HCT116 (cell line): ENCODE measurements at regions not wholly inside any gene's neighbourhood (a gene's known extent, or its start where the extent isn't known, plus 50 kb on each side); places are given as distances from the start of the nearest gene placed in this dataset.

Experiments used
- ATAC-seq: fragments of 200-7000 bp; cut with Tn5 transposase; 2 replicates; pipeline ENCODE4 v1.9.1; 2020; ENCODE audit warnings: mild to moderate bottlenecking, moderate library complexity
- BruUV-seq: library from RNA; stranded (reverse); fragments of 400-500 nt; replicated peaks from 2 replicates; lab custom pipeline; 2021; lab: Mats Ljungman, UMichigan
- CTCF ChIA-PET: fragments of 300-600 bp; sonication (Branson Sonifier 250); formaldehyde crosslinking; loops from one replicate; lab custom pipeline; 2021; ENCODE audit warnings: antibody characterized with exemption; lab: Charles Lee
- POLR2A ChIA-PET: fragments of 300-600, 350-600 bp; sonication (Branson Sonifier 250); formaldehyde crosslinking; loops from one replicate; lab custom pipeline; 2021; ENCODE audit warnings: antibody characterized with exemption; lab: Charles Lee
- RAD21 ChIA-PET, 2 experiments: fragments of 300-600 bp; sonication (Branson Sonifier 250); formaldehyde crosslinking; loops; one replicate each; lab custom pipeline; 2023; ENCODE audit warnings: low total read pairs in 2 of 2; ENCODE audit not compliant: uncharacterized antibody in 2 of 2, unreplicated experiment in 2 of 2, low non-redundant PET in 1 of 2; lab: Charles Lee
- DNase-seq: peaks from one replicate; pipeline ENCODE4 v3.0.0-alpha.2; 2010; ENCODE audit warnings: low read depth, low spot score
- H2AFZ ChIP-seq: fragments of 200-600 bp; shearing (Covaris generic), sonication (generic); 2 replicates; pipeline ENCODE4 v1.6.1; 2017; ENCODE audit warnings: low read depth, mixed run types, mixed read lengths, antibody characterized with exemption, low read length; ENCODE audit not compliant: poor library complexity, severe bottlenecking
- H3K27ac ChIP-seq: 2 replicates; pipeline ENCODE4 v1.5.1; 2012; ENCODE audit warnings: low read depth, low read length
- H3K27me3 ChIP-seq: fragments of 200-600 bp; sonication (generic); 2 replicates; pipeline ENCODE4 v1.6.1; 2016; ENCODE audit warnings: mixed run types, low read length, mixed read lengths; ENCODE audit not compliant: insufficient read depth
- H3K36me3 ChIP-seq, 2 experiments: fragments of 200-500 bp in 1 of 2; fragments of 200-600 bp in 1 of 2; sonication (Bioruptor generic) in 1 of 2; sonication (generic) in 1 of 2; 2 replicates each; pipeline versions ENCODE4 v1.5.1 to v1.6.1; 2014 to 2016; ENCODE audit warnings: low read length in 2 of 2, inconsistent platforms in 1 of 2, mixed read lengths in 1 of 2, mixed run types in 1 of 2; ENCODE audit not compliant: insufficient read depth in 2 of 2, control insufficient read depth in 1 of 2
- H3K4me1 ChIP-seq, 2 experiments: fragments of 200-600 bp in 1 of 2; sonication (generic) in 1 of 2; 2 replicates each; pipeline versions ENCODE4 v1.5.1 to v1.6.1; 2012 to 2017; ENCODE audit warnings: low read length in 2 of 2, inconsistent platforms in 1 of 2, mild to moderate bottlenecking in 1 of 2, mixed read lengths in 1 of 2, mixed run types in 1 of 2, moderate library complexity in 1 of 2; ENCODE audit not compliant: insufficient read depth in 2 of 2, control insufficient read depth in 1 of 2
- H3K4me2 ChIP-seq: fragments of 200-600 bp; sonication (generic); 2 replicates; pipeline ENCODE4 v1.6.1; 2017; ENCODE audit warnings: mixed run types, low read length, mixed read lengths
- H3K4me3 ChIP-seq, 2 experiments: fragments of 200-600 bp in 1 of 2; sonication (generic) in 1 of 2; replicated peaks in 1 of 2; 2 replicates each; pipeline ENCODE4 v1.5.1; 2011 to 2016; ENCODE audit warnings: low read length in 2 of 2, control low read depth in 1 of 2, low read depth in 1 of 2, mild to moderate bottlenecking in 1 of 2, mixed read lengths in 1 of 2, mixed run types in 1 of 2
- H3K79me2 ChIP-seq: fragments of 200-600 bp; sonication (generic); 2 replicates; pipeline ENCODE4 v1.6.1; 2017; ENCODE audit warnings: mild to moderate bottlenecking, mixed run types, low read length, moderate library complexity, mixed read lengths; ENCODE audit not compliant: insufficient read depth
- H3K9ac ChIP-seq: fragments of 200-600 bp; sonication (generic); 2 replicates; pipeline ENCODE4 v1.6.1; 2016; ENCODE audit warnings: low read length, mixed read lengths
- H3K9me2 ChIP-seq: fragments of 200-600 bp; sonication (generic), shearing (Covaris generic); 2 replicates; pipeline ENCODE4 v1.6.1; 2017; ENCODE audit warnings: mixed run types, mild to moderate bottlenecking, moderate library complexity; ENCODE audit not compliant: insufficient read depth
- H3K9me3 ChIP-seq, 2 experiments: fragments of 200-500 bp in 1 of 2; fragments of 200-600 bp in 1 of 2; sonication (Bioruptor generic) in 1 of 2; sonication (generic) in 1 of 2; 2 replicates each; pipeline ENCODE4 v1.6.1; 2014 to 2017; ENCODE audit warnings: low read length in 2 of 2, mixed read lengths in 2 of 2, inconsistent platforms in 1 of 2, low read depth in 1 of 2, mild to moderate bottlenecking in 1 of 2, mixed run types in 1 of 2, moderate library complexity in 1 of 2; ENCODE audit not compliant: control insufficient read depth in 1 of 2, insufficient read depth in 1 of 2
- H4K20me1 ChIP-seq: fragments of 200-600 bp; sonication (generic), shearing (Covaris generic); 2 replicates; pipeline ENCODE4 v1.6.1; 2017; ENCODE audit warnings: mixed run types, mild to moderate bottlenecking, moderate library complexity; ENCODE audit not compliant: insufficient read depth
- CBX3 ChIP-seq: IDR thresholded peaks from 2 replicates; pipeline ENCODE4 v1.6.1; 2012; ENCODE audit warnings: low read depth
- CEBPB ChIP-seq: IDR thresholded peaks from 2 replicates; pipeline ENCODE4 v1.6.1; 2012; ENCODE audit warnings: low read depth
- ELF1 ChIP-seq: IDR thresholded peaks from 2 replicates; pipeline ENCODE4 v1.6.1; 2012; ENCODE audit warnings: low read depth, borderline replicate concordance
- EZH2 ChIP-seq: fragments of 200-600 bp; sonication (generic); IDR thresholded peaks from 2 replicates; pipeline ENCODE4 v1.6.1; 2017; ENCODE audit warnings: antibody characterized with exemption, mixed run types
- EZH2phosphoT487 ChIP-seq: fragments of 200-600 bp; IDR thresholded peaks from 2 replicates; pipeline ENCODE4 v1.6.1; 2018; ENCODE audit warnings: antibody characterized with exemption, borderline replicate concordance
- FOSL1 ChIP-seq: IDR thresholded peaks from 2 replicates; pipeline ENCODE4 v1.6.1; 2012; ENCODE audit warnings: low read depth
- JUND ChIP-seq: IDR thresholded peaks from 2 replicates; pipeline ENCODE4 v1.6.1; 2012
- POLR2A ChIP-seq: IDR thresholded peaks from 2 replicates; pipeline ENCODE4 v1.7.0; 2011; ENCODE audit warnings: borderline replicate concordance; ENCODE audit not compliant: insufficient read depth, insufficient read length; ENCODE audit errors: extremely low read depth
- POLR2AphosphoS5 ChIP-seq: IDR thresholded peaks from 2 replicates; pipeline ENCODE4 v1.6.1; 2011; ENCODE audit warnings: mild to moderate bottlenecking, low read depth, low read length, moderate library complexity
- RAD21 ChIP-seq: IDR thresholded peaks from 2 replicates; pipeline ENCODE4 v1.6.1; 2012; ENCODE audit warnings: low read depth, mild to moderate bottlenecking
- SIN3A ChIP-seq: IDR thresholded peaks from 2 replicates; pipeline ENCODE4 v1.6.1; 2012; ENCODE audit warnings: low read depth
- SP1 ChIP-seq: IDR thresholded peaks from 2 replicates; pipeline ENCODE4 v1.6.1; 2012; ENCODE audit warnings: low read depth
- SRF ChIP-seq: IDR thresholded peaks from 2 replicates; pipeline ENCODE4 v1.6.1; 2012; ENCODE audit warnings: low read depth
- YY1 ChIP-seq: IDR thresholded peaks from 2 replicates; pipeline ENCODE4 v1.6.1; 2011; ENCODE audit warnings: low read length, low read depth, moderate library complexity, mild to moderate bottlenecking; ENCODE audit not compliant: insufficient replicate concordance; ENCODE audit errors: extremely low read depth
- ZFX ChIP-seq: fragments of 450-650 bp; IDR thresholded peaks from 2 replicates; pipeline ENCODE4 v1.6.1; 2017
- intact Hi-C: fragments of 100-400 bp; cut with micrococcal nuclease; formaldehyde crosslinking; loops from 2 replicates; pipeline ENCODE4 v1.10.0; 2022
- TF ChIP-seq, protein P1 (sequence below): IDR thresholded peaks from 2 replicates; pipeline ENCODE4 v1.6.1; 2012
- TF ChIP-seq, protein P2 (sequence below), 3 experiments: fragments of 200-600 bp in 1 of 3; sonication (generic) in 1 of 3; IDR thresholded peaks in 2 of 3; conservative IDR thresholded peaks in 1 of 3; 2 replicates each; pipeline ENCODE4 v1.5.1; 2012 to 2017; ENCODE audit warnings: low read depth in 2 of 3, low read length in 2 of 3, antibody characterized with exemption in 1 of 3, borderline replicate concordance in 1 of 3, control low read depth in 1 of 3, mild to moderate bottlenecking in 1 of 3, mixed read lengths in 1 of 3, mixed run types in 1 of 3, moderate library complexity in 1 of 3; ENCODE audit not compliant: insufficient read depth in 1 of 3
- TF ChIP-seq, protein P3 (sequence below): IDR thresholded peaks from 2 replicates; pipeline ENCODE4 v1.6.1; 2012; ENCODE audit warnings: low read depth
- TF ChIP-seq, protein P4 (sequence below): IDR thresholded peaks from 2 replicates; pipeline ENCODE4 v1.6.1; 2012
- TF ChIP-seq, protein P5 (sequence below): IDR thresholded peaks from 2 replicates; pipeline ENCODE4 v1.6.1; 2011; ENCODE audit warnings: mild to moderate bottlenecking, low read length, moderate library complexity; ENCODE audit not compliant: insufficient replicate concordance; ENCODE audit errors: extremely low read depth

DNA sequence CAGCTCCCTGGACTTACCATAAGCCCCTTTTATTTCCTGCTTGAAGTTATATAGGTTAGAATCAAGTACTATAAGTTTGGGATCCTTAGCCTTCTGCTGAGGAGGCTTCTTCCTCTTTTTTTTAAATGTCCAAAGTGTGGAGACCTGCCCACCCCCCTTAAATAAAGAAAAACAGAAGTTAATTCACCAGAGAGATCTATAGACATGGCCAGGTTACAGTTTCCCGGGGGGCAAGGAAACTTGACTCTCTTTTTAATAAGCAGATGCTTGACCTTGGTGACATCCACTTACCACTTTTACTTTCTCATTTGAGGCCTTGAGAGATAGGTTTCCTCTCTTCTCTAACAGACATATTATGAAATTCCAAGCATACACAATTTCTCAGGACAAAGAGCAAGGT, 88.3 kb downstream of the BMP2 start:
- POLR2A ChIA-PET: no interaction called here
- Histone ChIP-seq H3K9ac (no peak overlapping the region), H2AFZ (no peak overlapping the region), H3K4me2 (no peak overlapping the region), H3K9me3 (peaks cover 8 to 17% of the 10 kb centered on the region in 2 experiments; a peak in 2 of 4 replicates), H3K4me1 (no peaks in the 10 kb centered on the region), H3K4me3 (no peak overlapping the region), H3K9me2 (no peaks in the 10 kb centered on the region), H3K36me3 (no peaks in the 10 kb centered on the region), H4K20me1 (no peaks in the 10 kb centered on the region), H3K27me3 (no peaks in the 10 kb centered on the region), H3K27ac (no peak overlapping the region), H3K79me2 (no peaks in the 10 kb centered on the region)
- BruUV-seq: no TSS peak
- RAD21 ChIA-PET: no interaction called here
- TF ChIP-seq YY1 (no peak), CBX3 (no peak), SIN3A (no peak), POLR2AphosphoS5 (no peak), JUND (no peak), EZH2phosphoT487 (no peak), SP1 (no peak), SRF (no peak), ELF1 (no peak), RAD21 (no peak), ZFX (no peak), POLR2A (no peak), FOSL1 (no peak), CEBPB (no peak), EZH2 (no peak)
- TF ChIP-seq, protein P1, sequence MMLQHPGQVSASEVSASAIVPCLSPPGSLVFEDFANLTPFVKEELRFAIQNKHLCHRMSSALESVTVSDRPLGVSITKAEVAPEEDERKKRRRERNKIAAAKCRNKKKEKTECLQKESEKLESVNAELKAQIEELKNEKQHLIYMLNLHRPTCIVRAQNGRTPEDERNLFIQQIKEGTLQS: no peak
- TF ChIP-seq, protein P2, sequence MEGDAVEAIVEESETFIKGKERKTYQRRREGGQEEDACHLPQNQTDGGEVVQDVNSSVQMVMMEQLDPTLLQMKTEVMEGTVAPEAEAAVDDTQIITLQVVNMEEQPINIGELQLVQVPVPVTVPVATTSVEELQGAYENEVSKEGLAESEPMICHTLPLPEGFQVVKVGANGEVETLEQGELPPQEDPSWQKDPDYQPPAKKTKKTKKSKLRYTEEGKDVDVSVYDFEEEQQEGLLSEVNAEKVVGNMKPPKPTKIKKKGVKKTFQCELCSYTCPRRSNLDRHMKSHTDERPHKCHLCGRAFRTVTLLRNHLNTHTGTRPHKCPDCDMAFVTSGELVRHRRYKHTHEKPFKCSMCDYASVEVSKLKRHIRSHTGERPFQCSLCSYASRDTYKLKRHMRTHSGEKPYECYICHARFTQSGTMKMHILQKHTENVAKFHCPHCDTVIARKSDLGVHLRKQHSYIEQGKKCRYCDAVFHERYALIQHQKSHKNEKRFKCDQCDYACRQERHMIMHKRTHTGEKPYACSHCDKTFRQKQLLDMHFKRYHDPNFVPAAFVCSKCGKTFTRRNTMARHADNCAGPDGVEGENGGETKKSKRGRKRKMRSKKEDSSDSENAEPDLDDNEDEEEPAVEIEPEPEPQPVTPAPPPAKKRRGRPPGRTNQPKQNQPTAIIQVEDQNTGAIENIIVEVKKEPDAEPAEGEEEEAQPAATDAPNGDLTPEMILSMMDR (IDR thresholded peaks at IDR 0.05 in 2 of 3, conservative IDR thresholded peaks at IDR 0.05 in 1 of 3; ENCODE audit: borderline replicate concordance in 1 of 3, insufficient read depth in 1 of 3, low read depth in 2 of 3, low read length in 2 of 3): no peak
- TF ChIP-seq, protein P3, sequence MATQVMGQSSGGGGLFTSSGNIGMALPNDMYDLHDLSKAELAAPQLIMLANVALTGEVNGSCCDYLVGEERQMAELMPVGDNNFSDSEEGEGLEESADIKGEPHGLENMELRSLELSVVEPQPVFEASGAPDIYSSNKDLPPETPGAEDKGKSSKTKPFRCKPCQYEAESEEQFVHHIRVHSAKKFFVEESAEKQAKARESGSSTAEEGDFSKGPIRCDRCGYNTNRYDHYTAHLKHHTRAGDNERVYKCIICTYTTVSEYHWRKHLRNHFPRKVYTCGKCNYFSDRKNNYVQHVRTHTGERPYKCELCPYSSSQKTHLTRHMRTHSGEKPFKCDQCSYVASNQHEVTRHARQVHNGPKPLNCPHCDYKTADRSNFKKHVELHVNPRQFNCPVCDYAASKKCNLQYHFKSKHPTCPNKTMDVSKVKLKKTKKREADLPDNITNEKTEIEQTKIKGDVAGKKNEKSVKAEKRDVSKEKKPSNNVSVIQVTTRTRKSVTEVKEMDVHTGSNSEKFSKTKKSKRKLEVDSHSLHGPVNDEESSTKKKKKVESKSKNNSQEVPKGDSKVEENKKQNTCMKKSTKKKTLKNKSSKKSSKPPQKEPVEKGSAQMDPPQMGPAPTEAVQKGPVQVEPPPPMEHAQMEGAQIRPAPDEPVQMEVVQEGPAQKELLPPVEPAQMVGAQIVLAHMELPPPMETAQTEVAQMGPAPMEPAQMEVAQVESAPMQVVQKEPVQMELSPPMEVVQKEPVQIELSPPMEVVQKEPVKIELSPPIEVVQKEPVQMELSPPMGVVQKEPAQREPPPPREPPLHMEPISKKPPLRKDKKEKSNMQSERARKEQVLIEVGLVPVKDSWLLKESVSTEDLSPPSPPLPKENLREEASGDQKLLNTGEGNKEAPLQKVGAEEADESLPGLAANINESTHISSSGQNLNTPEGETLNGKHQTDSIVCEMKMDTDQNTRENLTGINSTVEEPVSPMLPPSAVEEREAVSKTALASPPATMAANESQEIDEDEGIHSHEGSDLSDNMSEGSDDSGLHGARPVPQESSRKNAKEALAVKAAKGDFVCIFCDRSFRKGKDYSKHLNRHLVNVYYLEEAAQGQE: no peak
- TF ChIP-seq, protein P4, sequence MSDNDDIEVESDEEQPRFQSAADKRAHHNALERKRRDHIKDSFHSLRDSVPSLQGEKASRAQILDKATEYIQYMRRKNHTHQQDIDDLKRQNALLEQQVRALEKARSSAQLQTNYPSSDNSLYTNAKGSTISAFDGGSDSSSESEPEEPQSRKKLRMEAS: no peak
- TF ChIP-seq, protein P5, sequence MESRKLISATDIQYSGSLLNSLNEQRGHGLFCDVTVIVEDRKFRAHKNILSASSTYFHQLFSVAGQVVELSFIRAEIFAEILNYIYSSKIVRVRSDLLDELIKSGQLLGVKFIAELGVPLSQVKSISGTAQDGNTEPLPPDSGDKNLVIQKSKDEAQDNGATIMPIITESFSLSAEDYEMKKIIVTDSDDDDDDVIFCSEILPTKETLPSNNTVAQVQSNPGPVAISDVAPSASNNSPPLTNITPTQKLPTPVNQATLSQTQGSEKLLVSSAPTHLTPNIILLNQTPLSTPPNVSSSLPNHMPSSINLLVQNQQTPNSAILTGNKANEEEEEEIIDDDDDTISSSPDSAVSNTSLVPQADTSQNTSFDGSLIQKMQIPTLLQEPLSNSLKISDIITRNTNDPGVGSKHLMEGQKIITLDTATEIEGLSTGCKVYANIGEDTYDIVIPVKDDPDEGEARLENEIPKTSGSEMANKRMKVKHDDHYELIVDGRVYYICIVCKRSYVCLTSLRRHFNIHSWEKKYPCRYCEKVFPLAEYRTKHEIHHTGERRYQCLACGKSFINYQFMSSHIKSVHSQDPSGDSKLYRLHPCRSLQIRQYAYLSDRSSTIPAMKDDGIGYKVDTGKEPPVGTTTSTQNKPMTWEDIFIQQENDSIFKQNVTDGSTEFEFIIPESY: no peak
- no peak for ATAC-seq
- intact Hi-C loops: no loop called here
- CTCF ChIA-PET: no interaction called here
- DNase-seq: no peak
